Transverse colon (tissue), 3 donors: ENCODE measurements at regions not wholly inside any gene's neighbourhood (a gene's known extent, or its start where the extent isn't known, plus 50 kb on each side); places are given as distances from the start of the nearest gene placed in this dataset.

ENCODE experiments used
- CTCF ChIP-seq, 5 experiments: fragments of 200-600 bp in 3 of 5; fragments of 450-650 bp in 2 of 5; sonication (generic) in 3 of 5; IDR thresholded peaks; 1 replicate in 2 of 5; 2 replicates in 3 of 5; pipeline ENCODE4 v1.5.1; 2016 to 2017; ENCODE audit warnings: antibody characterized with exemption in 5 of 5, inconsistent platforms in 3 of 5, mild to moderate bottlenecking in 2 of 5, moderate library complexity in 1 of 5
- POLR2A ChIP-seq: fragments of 450-650 bp; IDR thresholded peaks from one replicate; pipeline ENCODE4 v1.6.1; 2016; ENCODE audit warnings: antibody characterized with exemption, mild to moderate bottlenecking, moderate library complexity

GRCh38 chr18:70413455-70413854 is 124.6 kb downstream of the SOCS6 start:
- no peak for TF ChIP-seq POLR2A
- TF ChIP-seq CTCF (IDR thresholded peaks at IDR 0.05) = no peak
